ENCODE measurements at regions not wholly inside any gene's neighbourhood (a gene's known extent, or its start where the extent isn't known, plus 50 kb on each side); places are given as distances from the start of the nearest gene placed in this dataset.

DNA sequence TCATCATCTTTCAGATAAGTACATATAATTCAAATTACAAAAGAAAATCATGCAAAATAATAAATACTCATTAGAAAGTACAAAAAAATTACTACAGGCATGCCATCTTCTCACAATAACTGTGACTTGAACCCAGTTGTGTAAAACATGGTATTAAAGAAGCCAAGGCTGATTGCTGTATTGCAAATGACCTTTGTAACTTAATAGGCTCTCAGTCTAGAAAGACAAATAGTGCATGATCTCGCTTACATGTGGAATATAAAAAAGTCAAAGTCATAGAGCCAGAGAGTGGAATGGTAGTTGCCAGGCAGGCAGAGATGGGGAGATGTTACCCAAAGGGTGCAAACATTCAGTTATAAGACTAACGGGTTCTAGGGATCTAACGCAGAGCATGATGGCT lies 626.1 kb downstream of the COL12A1 start:
- no peak for TF ChIP-seq POLR2A (IDR thresholded peaks at IDR 0.05)
- TF ChIP-seq, protein P1, sequence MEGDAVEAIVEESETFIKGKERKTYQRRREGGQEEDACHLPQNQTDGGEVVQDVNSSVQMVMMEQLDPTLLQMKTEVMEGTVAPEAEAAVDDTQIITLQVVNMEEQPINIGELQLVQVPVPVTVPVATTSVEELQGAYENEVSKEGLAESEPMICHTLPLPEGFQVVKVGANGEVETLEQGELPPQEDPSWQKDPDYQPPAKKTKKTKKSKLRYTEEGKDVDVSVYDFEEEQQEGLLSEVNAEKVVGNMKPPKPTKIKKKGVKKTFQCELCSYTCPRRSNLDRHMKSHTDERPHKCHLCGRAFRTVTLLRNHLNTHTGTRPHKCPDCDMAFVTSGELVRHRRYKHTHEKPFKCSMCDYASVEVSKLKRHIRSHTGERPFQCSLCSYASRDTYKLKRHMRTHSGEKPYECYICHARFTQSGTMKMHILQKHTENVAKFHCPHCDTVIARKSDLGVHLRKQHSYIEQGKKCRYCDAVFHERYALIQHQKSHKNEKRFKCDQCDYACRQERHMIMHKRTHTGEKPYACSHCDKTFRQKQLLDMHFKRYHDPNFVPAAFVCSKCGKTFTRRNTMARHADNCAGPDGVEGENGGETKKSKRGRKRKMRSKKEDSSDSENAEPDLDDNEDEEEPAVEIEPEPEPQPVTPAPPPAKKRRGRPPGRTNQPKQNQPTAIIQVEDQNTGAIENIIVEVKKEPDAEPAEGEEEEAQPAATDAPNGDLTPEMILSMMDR (IDR thresholded peaks at IDR 0.05), result no peak
